Neural cell (in vitro differentiated cells): ENCODE measurements at regions not wholly inside any gene's neighbourhood (a gene's known extent, or its start where the extent isn't known, plus 50 kb on each side); places are given as distances from the start of the nearest gene placed in this dataset.

Experiments used
- H2AFZ ChIP-seq: fragments of 200-600, 300-800 bp; sonication (generic), shearing (Covaris generic); 2 replicates; pipeline ENCODE4 v1.6.0; 2014; ENCODE audit warnings: low read depth, mild to moderate bottlenecking, antibody characterized with exemption, low read length, moderate library complexity
- H3F3A ChIP-seq: fragments of 200-600 bp; shearing (Covaris generic); 2 replicates; pipeline ENCODE4 v1.6.1; 2016; ENCODE audit warnings: mild to moderate bottlenecking, moderate library complexity, mixed read lengths, antibody characterized with exemption, low read length; ENCODE audit not compliant: insufficient read depth, poor library complexity, severe bottlenecking
- H3K27ac ChIP-seq: fragments of 200-600, 300-800 bp; sonication (generic), shearing (Covaris generic); 2 replicates; pipeline ENCODE4 v1.5.1; 2014; ENCODE audit warnings: mild to moderate bottlenecking, low read length, moderate library complexity
- H3K27me3 ChIP-seq: fragments of 300-800, 200-600 bp; sonication (generic), shearing (Covaris generic); 2 replicates; pipeline ENCODE4 v1.6.0; 2014; ENCODE audit warnings: mild to moderate bottlenecking, low read depth, low read length, moderate library complexity; ENCODE audit not compliant: insufficient read depth
- H3K36me3 ChIP-seq: fragments of 300-800, 200-600 bp; sonication (generic), shearing (Covaris generic); 2 replicates; pipeline ENCODE4 v1.5.1; 2014; ENCODE audit warnings: mild to moderate bottlenecking, antibody characterized with exemption, low read length, moderate library complexity; ENCODE audit not compliant: insufficient read depth
- H3K4me2 ChIP-seq: fragments of 300-800, 200-600 bp; sonication (generic), shearing (Covaris generic); 2 replicates; pipeline ENCODE4 v1.6.0; 2014; ENCODE audit warnings: mild to moderate bottlenecking, low read length
- H3K4me3 ChIP-seq: fragments of 300-800, 200-600 bp; sonication (generic), shearing (Covaris generic); 2 replicates; pipeline ENCODE4 v1.5.1; 2014; ENCODE audit warnings: mild to moderate bottlenecking, low read length, moderate library complexity
- H3K79me2 ChIP-seq: fragments of 200-600 bp; shearing (Covaris generic); replicated peaks from 2 replicates; pipeline ENCODE4 v1.6.0; 2014; ENCODE audit warnings: mild to moderate bottlenecking, low read length, moderate library complexity; ENCODE audit not compliant: insufficient read depth
- H3K9ac ChIP-seq: fragments of 300-800, 200-600 bp; sonication (generic), shearing (Covaris generic); 2 replicates; pipeline ENCODE4 v1.6.1; 2016; ENCODE audit warnings: mild to moderate bottlenecking, low read length, mixed read lengths
- H3K9me2 ChIP-seq: fragments of 200-600 bp; shearing (Covaris generic); 2 replicates; pipeline ENCODE4 v1.6.1; 2016; ENCODE audit warnings: mild to moderate bottlenecking, low read length, mixed read lengths; ENCODE audit not compliant: insufficient read depth
- H3K9me3 ChIP-seq: fragments of 200-600, 300-800 bp; sonication (generic), shearing (Covaris generic); 2 replicates; pipeline ENCODE4 v1.6.1; 2016; ENCODE audit warnings: mild to moderate bottlenecking, mixed run types, low read length, moderate library complexity, mixed read lengths
- H4K20me1 ChIP-seq: fragments of 200-600 bp; shearing (Covaris generic); 2 replicates; pipeline ENCODE4 v1.6.1; 2016; ENCODE audit warnings: mild to moderate bottlenecking, mixed run types; ENCODE audit not compliant: insufficient read depth
- CTCF ChIP-seq: fragments of 450-650 bp; IDR thresholded peaks from 2 replicates; pipeline ENCODE4 v1.5.1; 2014; ENCODE audit warnings: antibody characterized with exemption, mild to moderate bottlenecking, moderate library complexity; ENCODE audit not compliant: poor library complexity, severe bottlenecking
- EP300 ChIP-seq: fragments of 450-650 bp; conservative IDR thresholded peaks from 2 replicates; pipeline ENCODE4 v1.6.1; 2014; ENCODE audit warnings: antibody characterized with exemption, mild to moderate bottlenecking, moderate library complexity; ENCODE audit not compliant: poor library complexity, severe bottlenecking
- EZH2 ChIP-seq: fragments of 200-600, 300-800 bp; shearing (Covaris generic), sonication (generic); IDR thresholded peaks from 2 replicates; pipeline ENCODE4 v1.6.1; 2014; ENCODE audit warnings: antibody characterized with exemption, low read length, borderline replicate concordance, mild to moderate bottlenecking; ENCODE audit not compliant: insufficient read depth, poor library complexity, severe bottlenecking
- MXI1 ChIP-seq: fragments of 450-650 bp; conservative IDR thresholded peaks from 2 replicates; pipeline ENCODE4 v1.6.1; 2014; ENCODE audit warnings: antibody characterized with exemption, mild to moderate bottlenecking; ENCODE audit not compliant: poor library complexity, severe bottlenecking
- POLR2AphosphoS5 ChIP-seq: IDR thresholded peaks from 2 replicates; pipeline ENCODE4 v1.6.1; 2012
- RAD21 ChIP-seq: fragments of 450-650 bp; conservative IDR thresholded peaks from 2 replicates; pipeline ENCODE4 v1.6.1; 2014; ENCODE audit warnings: antibody characterized with exemption, mild to moderate bottlenecking, moderate library complexity
- REST ChIP-seq: IDR thresholded peaks from 2 replicates; pipeline ENCODE4 v1.6.1; 2012; ENCODE audit warnings: borderline replicate concordance
- SMC3 ChIP-seq: fragments of 450-650 bp; conservative IDR thresholded peaks from 2 replicates; pipeline ENCODE4 v1.6.1; 2014; ENCODE audit warnings: antibody characterized with exemption, mild to moderate bottlenecking, moderate library complexity; ENCODE audit not compliant: poor library complexity
- TAF1 ChIP-seq: IDR thresholded peaks from 2 replicates; pipeline ENCODE4 v1.6.1; 2012; ENCODE audit warnings: low read depth

DNA sequence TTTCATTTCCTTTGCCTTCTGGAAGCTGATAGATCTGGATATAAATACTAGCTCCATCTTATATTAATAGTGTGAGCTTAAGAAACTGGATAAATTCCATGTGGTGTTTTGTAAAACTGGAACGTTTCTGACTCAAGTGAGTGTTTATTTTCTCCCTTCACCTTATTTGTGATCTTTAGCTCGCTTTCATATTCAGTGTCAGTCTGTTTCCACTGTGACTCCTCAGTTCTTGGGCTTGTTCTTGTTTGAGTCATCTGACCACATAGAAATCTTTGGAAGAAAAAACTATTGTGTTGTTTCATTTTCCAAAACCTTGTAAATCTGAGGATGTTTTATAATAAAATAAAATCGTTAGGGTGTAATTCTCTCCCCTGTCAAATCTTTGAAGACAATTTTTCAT is 186.4 kb downstream of the POLR1F start:
- Histone ChIP-seq H2AFZ (no peak overlapping the region), H3K36me3 (no peaks in the 10 kb centered on the region), H3K4me3 (no peak overlapping the region), H3F3A (no peaks in the 10 kb centered on the region), H3K27me3 (no peaks in the 10 kb centered on the region), H4K20me1 (no peaks in the 10 kb centered on the region), H3K9me3 (no peaks in the 10 kb centered on the region), H3K9me2 (no peaks in the 10 kb centered on the region), H3K9ac (no peak overlapping the region), H3K27ac (no peak overlapping the region), H3K4me2 (no peak overlapping the region), H3K79me2 (no peaks in the 10 kb centered on the region)
- TF ChIP-seq REST (no peak), SMC3 (no peak)

GRCh38 chr7:19520392-19520791 is 188.4 kb downstream of the POLR1F start:
- no peak overlapping the region for H3K9ac ChIP-seq

More at GRCh38 chr7:19520392-19520791, 188.4 kb downstream of the POLR1F start:
- Histone ChIP-seq H3K27me3 (no peaks in the 10 kb centered on the region), H3K4me2 (no peak overlapping the region), H3F3A (no peaks in the 10 kb centered on the region), H3K79me2 (no peaks in the 10 kb centered on the region), H4K20me1 (no peaks in the 10 kb centered on the region), H3K27ac (no peak overlapping the region), H3K36me3 (no peaks in the 10 kb centered on the region), H3K9me3 (no peaks in the 10 kb centered on the region), H3K9me2 (no peaks in the 10 kb centered on the region), H2AFZ (no peak overlapping the region), H3K4me3 (no peak overlapping the region)
- no peak for TF ChIP-seq TAF1
- no peak for TF ChIP-seq EZH2
- no peak for TF ChIP-seq RAD21
- no peak for TF ChIP-seq MXI1
- TF ChIP-seq REST = no peak
- no peak for TF ChIP-seq CTCF
- no peak for TF ChIP-seq SMC3
- no peak for TF ChIP-seq EP300
- TF ChIP-seq POLR2AphosphoS5 = no peak
